ENCODE measurements at regions not wholly inside any gene's neighbourhood (a gene's known extent, or its start where the extent isn't known, plus 50 kb on each side); places are given as distances from the start of the nearest gene placed in this dataset.
"Not testable (repeated sequence)": the region's sequence is repeated elsewhere in the genome, so short reads cannot be mapped to it uniquely, and the experiment has no call there.

DNA sequence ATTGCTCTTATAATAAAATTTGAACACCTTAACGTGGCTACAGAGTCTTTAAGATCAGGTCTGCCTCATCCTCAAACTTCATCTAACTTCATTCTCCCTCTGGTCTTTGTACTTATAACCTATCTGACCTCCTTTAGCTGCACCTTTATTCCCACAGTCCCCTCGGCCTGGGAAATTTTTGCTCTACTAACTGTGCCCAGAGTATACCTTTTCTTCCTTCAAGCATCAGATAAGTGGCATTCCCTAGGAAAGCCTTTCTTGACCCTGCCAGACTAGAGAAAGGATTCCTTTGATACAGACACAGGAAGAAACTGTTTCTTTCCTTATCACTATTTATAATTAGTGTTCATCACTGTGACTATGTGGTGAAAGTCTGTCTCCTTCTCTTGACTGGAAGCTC is 79.2 kb upstream of the RPRM start:
- no peak for DNase-seq (ENCODE audit: low read depth in 4 of 6, low spot score in 6 of 6)
- no peaks in the 10 kb centered on the region for H3K36me3 ChIP-seq (ENCODE audit: control insufficient read depth, insufficient read depth, low read length)
- WGBS (ENCODE audit: insufficient coverage), result 55% methylated on average over 1 of the region's 2 CpGs
- H3K4me1 ChIP-seq (ENCODE audit: control insufficient read depth, insufficient read depth, low read length), result no peaks in the 10 kb centered on the region
- no peaks in the 10 kb centered on the region for H3K9me3 ChIP-seq (ENCODE audit: control insufficient read depth, insufficient read depth, low read length)
- H3K27ac ChIP-seq (ENCODE audit: low read depth, low read length), result no peak overlapping the region
- no peaks in the 10 kb centered on the region for H3K27me3 ChIP-seq (ENCODE audit: control insufficient read depth, insufficient read depth, low read length)
- no peak overlapping the region for H3K4me3 ChIP-seq (ENCODE audit: low read depth, low read length)

DNA sequence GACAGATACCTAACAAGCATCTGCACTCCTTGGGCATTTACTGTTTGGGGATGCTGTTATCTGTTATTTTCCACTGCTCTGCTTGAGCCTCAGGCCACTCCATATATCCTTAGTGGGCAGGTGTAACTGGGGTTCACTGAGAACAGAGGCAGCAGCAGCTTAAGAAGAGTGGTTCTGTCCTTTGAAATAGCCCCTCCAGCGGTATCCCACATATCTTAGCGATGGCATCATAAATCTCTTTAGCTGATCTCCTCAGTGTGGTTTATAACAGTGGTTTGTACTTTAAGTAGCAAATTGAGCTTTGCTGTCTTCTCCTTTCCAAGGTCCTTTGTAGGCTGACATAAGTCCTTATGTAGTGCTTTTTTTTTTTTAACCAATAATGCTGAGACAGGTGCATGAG is 79.7 kb upstream of the RPRM start:
- Histone ChIP-seq H3K36me3 (ENCODE audit: control insufficient read depth, insufficient read depth, low read length) (no peaks in the 10 kb centered on the region), H3K4me3 (ENCODE audit: low read depth, low read length) (no peak overlapping the region), H3K4me1 (ENCODE audit: control insufficient read depth, insufficient read depth, low read length) (no peaks in the 10 kb centered on the region), H3K27me3 (ENCODE audit: control insufficient read depth, insufficient read depth, low read length) (no peaks in the 10 kb centered on the region), H3K27ac (ENCODE audit: low read depth, low read length) (no peak overlapping the region), H3K9me3 (ENCODE audit: control insufficient read depth, insufficient read depth, low read length) (no peaks in the 10 kb centered on the region)
- DNase-seq (ENCODE audit: low read depth in 4 of 6, low spot score in 6 of 6), result peak in 1 of 6 donors; percentile 54
- WGBS (ENCODE audit: insufficient coverage), result no CpG with 5 or more reads among the region's 2 CpGs

DNA sequence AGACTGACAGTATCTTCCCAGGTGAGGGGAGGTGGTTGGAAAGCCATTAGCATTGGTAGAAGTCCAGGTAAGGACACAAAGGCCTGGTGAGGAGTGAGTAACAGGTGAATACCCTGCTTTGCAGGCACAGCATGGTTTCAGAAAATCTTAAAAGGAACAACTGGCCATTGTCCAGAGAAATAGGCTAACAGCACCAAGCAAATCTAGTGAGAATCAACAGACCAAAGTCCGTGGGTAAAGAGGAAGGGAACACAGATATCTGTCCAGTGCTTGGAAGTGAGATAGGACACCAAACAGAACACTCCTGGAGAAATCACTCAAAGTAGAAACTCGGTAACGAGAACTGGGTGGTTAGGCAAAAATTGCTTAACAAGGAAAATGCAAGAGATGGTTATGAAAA is 88.8 kb upstream of the RPRM start:
- WGBS (ENCODE audit: insufficient coverage), result 40% methylated on average over 1 of the region's 3 CpGs
- H3K4me3 ChIP-seq (ENCODE audit: low read depth, low read length), result no peak overlapping the region
- H3K9me3 ChIP-seq (ENCODE audit: control insufficient read depth, insufficient read depth, low read length), result no peaks in the 10 kb centered on the region
- H3K27ac ChIP-seq (ENCODE audit: low read depth, low read length), result no peak overlapping the region
- no peak for DNase-seq (ENCODE audit: low read depth in 4 of 6, low spot score in 6 of 6)
- no peaks in the 10 kb centered on the region for H3K4me1 ChIP-seq (ENCODE audit: control insufficient read depth, insufficient read depth, low read length)
- H3K36me3 ChIP-seq (ENCODE audit: control insufficient read depth, insufficient read depth, low read length), result no peaks in the 10 kb centered on the region
- H3K27me3 ChIP-seq (ENCODE audit: control insufficient read depth, insufficient read depth, low read length), result no peaks in the 10 kb centered on the region

DNA sequence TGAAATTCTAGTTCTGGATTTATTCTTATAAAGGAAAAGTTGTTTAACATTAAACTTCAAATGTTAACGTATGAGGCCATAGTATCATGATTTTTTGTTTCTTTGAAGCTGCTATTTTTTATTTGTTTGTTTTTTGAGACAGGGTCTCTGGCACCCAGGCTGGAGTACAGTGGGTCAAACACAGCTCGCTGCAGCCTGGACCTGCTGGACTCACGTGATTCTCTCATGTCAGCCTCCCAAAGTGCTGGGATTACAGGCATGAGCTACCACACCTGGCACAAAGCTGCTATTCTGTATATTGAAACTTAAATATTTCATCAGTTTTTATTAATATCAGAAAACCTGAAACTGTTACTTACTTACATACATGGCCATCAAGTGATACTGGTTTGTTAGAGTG is 89.5 kb upstream of the RPRM start:
- H3K4me3 ChIP-seq (ENCODE audit: low read depth, low read length), result no peak overlapping the region
- H3K27ac ChIP-seq (ENCODE audit: low read depth, low read length), result no peak overlapping the region
- no CpG with 5 or more reads among the region's 3 CpGs for WGBS (ENCODE audit: insufficient coverage)
- no peaks in the 10 kb centered on the region for H3K36me3 ChIP-seq (ENCODE audit: control insufficient read depth, insufficient read depth, low read length)
- H3K27me3 ChIP-seq (ENCODE audit: control insufficient read depth, insufficient read depth, low read length), result no peaks in the 10 kb centered on the region
- no peaks in the 10 kb centered on the region for H3K4me1 ChIP-seq (ENCODE audit: control insufficient read depth, insufficient read depth, low read length)
- DNase-seq (ENCODE audit: low read depth in 4 of 6, low spot score in 6 of 6), result no peak
- H3K9me3 ChIP-seq (ENCODE audit: control insufficient read depth, insufficient read depth, low read length), result no peaks in the 10 kb centered on the region

DNA sequence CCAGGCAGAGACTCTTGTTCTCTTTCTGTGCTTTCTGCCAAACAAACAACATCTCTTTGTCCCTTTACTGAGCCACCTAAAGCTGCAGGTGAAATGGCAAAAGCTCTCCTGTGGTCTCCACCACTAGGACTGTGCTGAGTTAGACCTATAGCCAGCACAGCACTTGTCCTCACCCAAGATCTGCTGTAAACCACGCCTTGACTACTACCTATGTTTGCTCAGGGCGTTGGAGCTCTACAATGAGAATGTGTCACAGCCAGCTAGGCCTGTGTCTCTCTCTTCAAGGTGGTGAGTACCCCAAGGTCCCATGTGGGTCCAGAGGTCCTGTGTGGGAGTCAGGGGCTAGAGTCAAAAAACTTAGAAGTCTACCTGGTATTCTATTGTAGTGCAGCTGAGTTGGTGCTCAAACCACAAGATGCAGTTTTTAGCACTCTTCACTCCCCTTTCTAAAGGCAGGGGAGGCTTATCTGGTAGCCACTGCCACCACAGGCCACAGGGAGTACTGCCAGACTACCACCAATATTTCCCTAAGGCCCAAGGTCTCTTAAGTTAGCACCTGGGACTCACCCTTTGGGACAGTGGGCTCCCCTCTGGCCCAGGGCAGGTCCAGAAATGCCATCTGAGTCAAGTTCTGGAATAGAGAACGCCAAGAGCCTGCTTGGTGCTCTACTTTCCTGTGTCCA is 96.8 kb upstream of the RPRM start:
- 55% methylated on average over 2 of the region's 3 CpGs for WGBS (ENCODE audit: insufficient coverage)
- no peaks in the 10 kb centered on the region for H3K9me3 ChIP-seq (ENCODE audit: control insufficient read depth, insufficient read depth, low read length)
- DNase-seq (ENCODE audit: low read depth in 4 of 6, low spot score in 6 of 6), result no peak
- H3K36me3 ChIP-seq (ENCODE audit: control insufficient read depth, insufficient read depth, low read length), result no peaks in the 10 kb centered on the region
- no peak overlapping the region for H3K4me3 ChIP-seq (ENCODE audit: low read depth, low read length)
- no peaks in the 10 kb centered on the region for H3K4me1 ChIP-seq (ENCODE audit: control insufficient read depth, insufficient read depth, low read length)
- no peak overlapping the region for H3K27ac ChIP-seq (ENCODE audit: low read depth, low read length)
- H3K27me3 ChIP-seq (ENCODE audit: control insufficient read depth, insufficient read depth, low read length), result no peaks in the 10 kb centered on the region

DNA sequence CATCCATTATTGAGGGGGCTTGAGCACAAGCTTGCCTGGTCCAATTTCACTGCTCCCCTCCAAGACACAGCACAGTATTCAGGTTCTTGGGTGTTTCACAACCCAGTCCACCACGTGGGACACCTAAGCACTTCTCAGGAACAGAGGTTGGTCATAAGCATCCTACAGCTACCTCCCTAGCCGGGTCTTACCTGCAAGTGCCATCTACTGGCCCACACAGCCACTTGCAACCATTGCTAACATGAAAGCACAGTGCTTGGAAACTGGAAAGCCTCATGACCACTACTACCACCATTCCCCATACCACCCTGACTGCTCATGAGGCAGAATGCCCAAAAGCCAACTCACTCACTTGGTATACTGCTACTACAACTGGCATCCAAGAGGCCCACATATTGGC is 105.7 kb upstream of the RPRM start:
- Histone ChIP-seq H3K4me3 (ENCODE audit: low read depth, low read length) (no peak overlapping the region), H3K27me3 (ENCODE audit: control insufficient read depth, insufficient read depth, low read length) (no peaks in the 10 kb centered on the region), H3K27ac (ENCODE audit: low read depth, low read length) (no peak overlapping the region), H3K9me3 (ENCODE audit: control insufficient read depth, insufficient read depth, low read length) (no peaks in the 10 kb centered on the region), H3K4me1 (ENCODE audit: control insufficient read depth, insufficient read depth, low read length) (no peaks in the 10 kb centered on the region), H3K36me3 (ENCODE audit: control insufficient read depth, insufficient read depth, low read length) (no peaks in the 10 kb centered on the region)
- 62% methylated on average over 2 of the region's 2 CpGs for WGBS (ENCODE audit: insufficient coverage)
- DNase-seq (ENCODE audit: low read depth in 4 of 6, low spot score in 6 of 6), result no peak

DNA sequence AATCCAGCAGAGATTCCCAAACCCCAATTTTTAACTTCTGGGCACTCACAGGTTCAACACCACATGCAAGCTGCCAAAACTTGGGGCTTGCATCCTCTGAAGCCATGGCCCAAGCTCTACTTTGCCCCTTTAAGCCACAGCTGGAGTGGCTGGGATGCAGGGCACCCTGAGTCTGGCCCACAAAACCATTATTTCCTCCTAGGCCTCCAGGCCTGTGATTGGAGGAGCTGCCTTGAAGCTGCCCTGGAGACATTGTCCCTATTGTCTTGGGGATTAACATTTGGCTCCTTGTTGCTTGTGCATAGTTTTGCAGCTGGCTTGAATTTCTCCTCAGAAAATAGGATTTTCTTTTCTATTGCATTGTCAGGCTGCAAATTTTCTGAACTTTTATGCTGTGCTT is 109.8 kb upstream of the RPRM start:
- no peak overlapping the region for H3K4me3 ChIP-seq (ENCODE audit: low read depth, low read length)
- no peaks in the 10 kb centered on the region for H3K4me1 ChIP-seq (ENCODE audit: control insufficient read depth, insufficient read depth, low read length)
- DNase-seq (ENCODE audit: low read depth in 4 of 6, low spot score in 6 of 6), result no peak
- no peak overlapping the region for H3K27ac ChIP-seq (ENCODE audit: low read depth, low read length)
- H3K36me3 ChIP-seq (ENCODE audit: control insufficient read depth, insufficient read depth, low read length), result no peaks in the 10 kb centered on the region
- no peaks in the 10 kb centered on the region for H3K9me3 ChIP-seq (ENCODE audit: control insufficient read depth, insufficient read depth, low read length)
- no peaks in the 10 kb centered on the region for H3K27me3 ChIP-seq (ENCODE audit: control insufficient read depth, insufficient read depth, low read length)

DNA sequence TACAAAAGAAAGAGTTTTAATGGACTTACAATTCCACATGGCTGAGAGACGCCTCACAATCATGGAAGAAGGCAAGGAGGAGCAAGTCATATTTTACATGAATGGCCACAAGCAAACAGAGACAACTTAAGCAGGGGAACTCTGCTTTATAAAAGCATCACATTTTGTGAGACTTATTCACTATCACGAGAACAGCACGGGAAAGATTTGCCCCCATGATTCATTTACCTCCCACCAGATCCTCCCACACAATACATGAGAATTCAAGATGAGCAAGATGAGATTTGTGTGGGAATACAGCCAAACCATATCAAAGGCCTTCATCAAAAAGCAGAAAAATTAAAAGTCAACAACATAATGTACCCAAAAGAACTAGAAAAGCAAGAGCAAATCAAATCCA is 111.0 kb upstream of the RPRM start:
- 80% methylated on average over 1 of the region's 3 CpGs for WGBS (ENCODE audit: insufficient coverage)

DNA sequence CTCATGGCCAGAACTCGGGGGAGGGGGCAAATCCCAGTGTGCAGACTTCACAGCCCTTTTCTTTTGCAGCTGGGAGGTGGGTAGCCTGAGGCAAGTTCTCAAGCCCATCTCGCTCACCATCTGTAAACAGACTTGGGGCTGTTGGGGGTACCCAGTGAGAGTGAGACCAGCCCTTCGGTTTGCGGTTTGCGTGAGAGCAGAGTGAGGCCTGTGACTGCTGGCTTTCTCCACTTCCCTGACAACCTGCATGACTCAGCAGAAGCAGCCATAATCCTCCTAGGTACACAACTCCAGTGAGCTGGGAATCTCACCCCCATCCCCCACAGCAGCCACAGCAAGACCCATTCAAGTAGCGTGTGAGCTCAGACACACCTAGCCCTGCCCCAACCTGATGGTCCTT is 114.5 kb upstream of the RPRM start:
- not testable (repeated sequence) for DNase-seq (ENCODE audit: low read depth in 4 of 6, low spot score in 6 of 6); H3K36me3 ChIP-seq (ENCODE audit: control insufficient read depth, insufficient read depth, low read length); H3K4me3 ChIP-seq (ENCODE audit: low read depth, low read length); H3K4me1 ChIP-seq (ENCODE audit: control insufficient read depth, insufficient read depth, low read length); H3K27ac ChIP-seq (ENCODE audit: low read depth, low read length); H3K9me3 ChIP-seq (ENCODE audit: control insufficient read depth, insufficient read depth, low read length); H3K27me3 ChIP-seq (ENCODE audit: control insufficient read depth, insufficient read depth, low read length)
- WGBS (ENCODE audit: insufficient coverage), result 95% methylated on average over 6 of the region's 6 CpGs

More for the DNA sequence above, 111.0 kb upstream of the RPRM start:
- DNase-seq (ENCODE audit: low read depth in 4 of 6, low spot score in 6 of 6), result no peak
- H3K4me1 ChIP-seq (ENCODE audit: control insufficient read depth, insufficient read depth, low read length), result no peaks in the 10 kb centered on the region
- no peak overlapping the region for H3K4me3 ChIP-seq (ENCODE audit: low read depth, low read length)
- no peaks in the 10 kb centered on the region for H3K36me3 ChIP-seq (ENCODE audit: control insufficient read depth, insufficient read depth, low read length)
- no peaks in the 10 kb centered on the region for H3K27me3 ChIP-seq (ENCODE audit: control insufficient read depth, insufficient read depth, low read length)
- no peaks in the 10 kb centered on the region for H3K9me3 ChIP-seq (ENCODE audit: control insufficient read depth, insufficient read depth, low read length)
- no peak overlapping the region for H3K27ac ChIP-seq (ENCODE audit: low read depth, low read length)

DNA sequence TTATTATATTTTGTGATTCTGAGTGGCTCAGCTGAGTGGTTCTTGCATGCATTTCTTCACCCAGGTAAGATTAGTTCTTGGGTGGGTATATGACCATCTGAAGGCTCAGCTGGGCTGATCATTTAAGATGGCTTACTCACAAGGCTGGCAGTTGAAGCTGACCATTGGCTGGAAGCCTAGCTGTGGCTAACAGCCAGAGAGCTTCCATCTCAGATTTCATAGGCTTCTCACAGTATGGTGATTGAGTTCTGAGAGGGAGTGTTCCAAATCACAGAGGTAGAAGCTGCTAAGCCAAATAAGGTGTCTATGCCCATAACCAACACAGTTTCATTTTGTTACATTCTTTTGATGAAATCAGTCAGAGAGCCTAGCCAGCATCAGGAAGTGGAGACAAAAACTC is 117.4 kb upstream of the RPRM start:
- no peaks in the 10 kb centered on the region for H3K4me1 ChIP-seq (ENCODE audit: control insufficient read depth, insufficient read depth, low read length)
- peak in 2 of 6 donors; percentile 25 to 43 for DNase-seq (ENCODE audit: low read depth in 4 of 6, low spot score in 6 of 6)
- no peaks in the 10 kb centered on the region for H3K27me3 ChIP-seq (ENCODE audit: control insufficient read depth, insufficient read depth, low read length)
- H3K36me3 ChIP-seq (ENCODE audit: control insufficient read depth, insufficient read depth, low read length), result no peaks in the 10 kb centered on the region
- H3K27ac ChIP-seq (ENCODE audit: low read depth, low read length), result no peak overlapping the region
- no peaks in the 10 kb centered on the region for H3K9me3 ChIP-seq (ENCODE audit: control insufficient read depth, insufficient read depth, low read length)
- H3K4me3 ChIP-seq (ENCODE audit: low read depth, low read length), result no peak overlapping the region

Measured in spinal cord (tissue), 9 donors.